AG04450 (cell line): ENCODE measurements at regions not wholly inside any gene's neighbourhood (a gene's known extent, or its start where the extent isn't known, plus 50 kb on each side); places are given as distances from the start of the nearest gene placed in this dataset.

Experiments used
- CTCF ChIA-PET: fragments of 300-600, 350-600 bp; formaldehyde crosslinking; extraction: SDS; loops from one replicate; lab custom pipeline; 2022; ENCODE audit warnings: antibody characterized with exemption, inconsistent platforms; lab: Charles Lee
- POLR2A ChIA-PET: fragments of 350-600 bp; formaldehyde crosslinking; extraction: SDS; loops from one replicate; lab custom pipeline; 2021; ENCODE audit warnings: antibody characterized with exemption, inconsistent platforms; lab: Yijun Ruan, JAX
- DNase-seq: peaks from one replicate; pipeline ENCODE4 v3.0.0-alpha.2; 2011; ENCODE audit warnings: low read depth, low spot score
- H3K27ac ChIP-seq: one replicate; pipeline ENCODE4 v1.5.1; 2012; ENCODE audit warnings: low read depth, low read length, control low read depth
- H3K27me3 ChIP-seq: one replicate; pipeline ENCODE4 v1.6.0; 2012; ENCODE audit warnings: low read length; ENCODE audit not compliant: control insufficient read depth, insufficient read depth
- H3K4me3 ChIP-seq: 2 replicates; pipeline ENCODE4 v1.5.1; 2011; ENCODE audit warnings: mild to moderate bottlenecking, low read depth, low read length, control low read depth
- H3K9me3 ChIP-seq: 2 replicates; pipeline ENCODE4 v1.5.1; 2012; ENCODE audit warnings: low read length; ENCODE audit not compliant: control insufficient read depth, insufficient read depth
- CTCF ChIP-seq: IDR thresholded peaks from 2 replicates; pipeline ENCODE4 v1.5.1; 2011; ENCODE audit warnings: low read depth, low read length, control low read depth, inconsistent platforms

GRCh38 chr1:88001460-88001859, 672.8 kb downstream of the LMO4 start:
- TF ChIP-seq CTCF: no peak
- Histone ChIP-seq H3K9me3 (no peaks in the 10 kb centered on the region), H3K4me3 (no peak overlapping the region), H3K27me3 (no peaks in the 10 kb centered on the region), H3K27ac (no peak overlapping the region)
- POLR2A ChIA-PET: no interaction called here
- CTCF ChIA-PET: no interaction called here
- DNase-seq: peak; percentile 4

- H3K4me3 ChIP-seq: no peak overlapping the region
- no peaks in the 10 kb centered on the region for H3K27me3 ChIP-seq
- H3K9me3 ChIP-seq: no peaks in the 10 kb centered on the region
- no peak for TF ChIP-seq CTCF
- no peak overlapping the region for H3K27ac ChIP-seq
- ChIA-PET POLR2A (no interaction called here), CTCF (no interaction called here)
- DNase-seq: no peak
Measured at GRCh38 chr1:88003255-88003654, 674.6 kb downstream of the LMO4 start.

- Histone ChIP-seq H3K9me3 (no peaks in the 10 kb centered on the region), H3K27ac (no peak overlapping the region), H3K27me3 (no peaks in the 10 kb centered on the region), H3K4me3 (no peak overlapping the region)
- no peak for DNase-seq
- CTCF ChIA-PET: no interaction called here
- TF ChIP-seq CTCF: no peak
- POLR2A ChIA-PET: no interaction called here
Measured at GRCh38 chr1:88009916-88010315, 674.2 kb upstream of the PKN2 start.

- no peaks in the 10 kb centered on the region for H3K27me3 ChIP-seq
- TF ChIP-seq CTCF: no peak
- ChIA-PET POLR2A (no interaction called here), CTCF (no interaction called here)
- no peak overlapping the region for H3K27ac ChIP-seq
- DNase-seq: no peak
- no peak overlapping the region for H3K4me3 ChIP-seq
- H3K9me3 ChIP-seq: no peaks in the 10 kb centered on the region
Measured at GRCh38 chr1:88013485-88013884, 670.6 kb upstream of the PKN2 start.

GRCh38 chr1:88014131-88014530, 669.9 kb upstream of the PKN2 start:
- no peak overlapping the region for H3K4me3 ChIP-seq
- H3K9me3 ChIP-seq: no peaks in the 10 kb centered on the region
- TF ChIP-seq CTCF: no peak
- ChIA-PET POLR2A (no interaction called here), CTCF (no interaction called here)
- H3K27me3 ChIP-seq: no peaks in the 10 kb centered on the region
- no peak for DNase-seq
- no peak overlapping the region for H3K27ac ChIP-seq
